Choroid plexus epithelial cell (primary cell): ENCODE measurements at regions not wholly inside any gene's neighbourhood (a gene's known extent, or its start where the extent isn't known, plus 50 kb on each side); places are given as distances from the start of the nearest gene placed in this dataset.

ENCODE experiments used
- DNase-seq: peaks from one replicate; pipeline ENCODE4 v3.0.0-alpha.2; 2010; ENCODE audit warnings: low read depth
- H3K4me3 ChIP-seq: 2 replicates; pipeline ENCODE4 v1.5.1; 2011; ENCODE audit warnings: low read depth, mild to moderate bottlenecking, control low read depth, low read length, moderate library complexity
- TF ChIP-seq, protein P1 (sequence below): conservative IDR thresholded peaks from 2 replicates; pipeline ENCODE4 v1.5.1; 2011; ENCODE audit warnings: low read depth, mild to moderate bottlenecking, control low read depth, inconsistent platforms, low read length, moderate library complexity

DNA sequence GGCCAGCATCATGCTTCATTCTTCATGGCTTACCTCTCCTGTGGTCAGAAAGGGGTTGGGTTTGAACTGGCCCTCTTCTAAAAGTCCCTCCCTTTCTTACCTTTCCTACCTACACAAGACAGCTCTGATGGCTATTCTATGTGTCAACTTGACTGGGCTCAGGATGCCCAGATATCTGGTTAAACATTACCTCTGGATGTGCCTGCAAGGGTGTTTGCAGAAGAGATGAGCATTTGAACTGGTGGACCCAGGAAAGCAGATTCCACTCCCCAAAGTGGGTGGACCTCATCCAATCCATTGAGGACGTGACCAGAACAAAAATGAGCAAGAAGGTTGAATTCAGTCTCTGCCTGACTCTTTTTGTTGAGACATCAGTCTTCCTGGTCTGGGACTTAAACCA, 79.0 kb upstream of the TCF7L2 start:
- H3K4me3 ChIP-seq, result no peak overlapping the region
- TF ChIP-seq, protein P1, sequence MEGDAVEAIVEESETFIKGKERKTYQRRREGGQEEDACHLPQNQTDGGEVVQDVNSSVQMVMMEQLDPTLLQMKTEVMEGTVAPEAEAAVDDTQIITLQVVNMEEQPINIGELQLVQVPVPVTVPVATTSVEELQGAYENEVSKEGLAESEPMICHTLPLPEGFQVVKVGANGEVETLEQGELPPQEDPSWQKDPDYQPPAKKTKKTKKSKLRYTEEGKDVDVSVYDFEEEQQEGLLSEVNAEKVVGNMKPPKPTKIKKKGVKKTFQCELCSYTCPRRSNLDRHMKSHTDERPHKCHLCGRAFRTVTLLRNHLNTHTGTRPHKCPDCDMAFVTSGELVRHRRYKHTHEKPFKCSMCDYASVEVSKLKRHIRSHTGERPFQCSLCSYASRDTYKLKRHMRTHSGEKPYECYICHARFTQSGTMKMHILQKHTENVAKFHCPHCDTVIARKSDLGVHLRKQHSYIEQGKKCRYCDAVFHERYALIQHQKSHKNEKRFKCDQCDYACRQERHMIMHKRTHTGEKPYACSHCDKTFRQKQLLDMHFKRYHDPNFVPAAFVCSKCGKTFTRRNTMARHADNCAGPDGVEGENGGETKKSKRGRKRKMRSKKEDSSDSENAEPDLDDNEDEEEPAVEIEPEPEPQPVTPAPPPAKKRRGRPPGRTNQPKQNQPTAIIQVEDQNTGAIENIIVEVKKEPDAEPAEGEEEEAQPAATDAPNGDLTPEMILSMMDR, result no peak
- no peak for DNase-seq

GRCh38 chr10:112872728-112873127, 77.3 kb upstream of the TCF7L2 start:
- DNase-seq, result no peak
- no peak overlapping the region for H3K4me3 ChIP-seq
- TF ChIP-seq, protein P1, result peak; percentile 56

- H3K4me3 ChIP-seq, result no peak overlapping the region
- TF ChIP-seq, protein P1, result no peak
- no peak for DNase-seq
Measured at GRCh38 chr10:112873541-112873940, 76.5 kb upstream of the TCF7L2 start.

DNA sequence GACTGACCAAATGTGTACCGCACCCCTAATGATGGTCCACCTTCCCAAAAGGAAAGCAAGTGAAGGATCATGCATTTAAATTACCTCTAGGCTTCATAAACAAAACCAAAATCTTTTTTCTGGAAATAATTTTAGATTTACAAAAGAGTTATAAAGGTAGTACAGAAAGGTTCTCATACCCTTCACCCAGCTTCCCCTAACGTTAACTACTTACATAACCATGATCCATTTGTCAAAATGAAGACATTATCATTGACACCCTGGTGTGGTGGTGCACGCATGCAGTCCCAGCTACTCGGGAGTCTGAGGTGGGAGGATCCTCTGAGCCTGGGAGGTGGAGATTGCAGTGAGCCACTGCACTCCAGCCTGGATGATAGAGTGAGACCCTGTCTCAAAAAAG, 75.1 kb upstream of the TCF7L2 start:
- TF ChIP-seq, protein P1, result no peak
- H3K4me3 ChIP-seq, result no peak overlapping the region
- DNase-seq, result no peak

- H3K4me3 ChIP-seq, result no peak overlapping the region
- TF ChIP-seq, protein P1, result no peak
- peak; percentile 92 for DNase-seq
Measured at GRCh38 chr10:112875476-112876267, 74.4 kb upstream of the TCF7L2 start.

DNA sequence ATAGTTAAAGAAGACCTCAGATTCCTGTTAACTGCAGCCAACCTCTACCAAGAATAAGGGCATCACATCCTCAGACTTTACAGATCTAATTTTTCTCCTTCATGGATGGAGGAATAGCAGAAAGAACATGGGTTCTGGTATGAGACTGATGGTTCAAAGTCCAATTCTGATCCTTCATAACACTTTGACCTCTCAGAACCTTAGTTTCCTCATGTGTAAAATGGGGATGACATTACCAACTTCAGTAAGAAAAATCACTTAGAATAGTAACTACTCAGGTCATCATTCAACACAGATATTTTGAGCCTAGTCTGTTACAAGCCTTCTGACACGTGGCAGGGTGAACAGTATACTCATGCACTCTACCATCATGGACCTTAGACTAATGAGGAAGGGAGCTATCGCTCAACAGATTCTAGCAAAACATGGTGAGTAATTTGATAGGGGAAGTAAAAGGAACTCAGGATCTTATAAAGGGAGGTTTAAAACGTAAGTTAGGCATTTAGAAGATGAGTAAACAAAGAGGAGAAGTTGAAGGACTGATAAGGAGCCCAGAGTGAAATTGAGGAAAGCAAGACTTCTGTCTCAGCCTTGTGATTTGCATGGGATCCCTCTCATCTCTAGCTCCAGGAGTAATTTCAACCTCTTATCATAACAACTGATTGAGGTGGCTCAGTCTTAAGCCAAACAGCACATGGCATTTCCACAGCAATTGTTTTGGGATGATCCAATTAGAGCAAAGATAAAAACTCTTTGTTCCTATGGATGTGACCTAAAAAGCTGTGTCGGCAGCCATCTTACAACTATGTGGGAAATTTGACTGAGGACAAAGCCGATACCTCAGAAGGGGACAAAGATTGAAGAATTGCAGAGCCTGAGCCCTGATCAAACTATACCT, 69.2 kb upstream of the TCF7L2 start:
- TF ChIP-seq, protein P1, result no peak
- DNase-seq, result no peak
- H3K4me3 ChIP-seq, result no peak overlapping the region
